Cerebellar cortex (tissue), 1 donor: ENCODE measurements at regions not wholly inside any gene's neighbourhood (a gene's known extent, or its start where the extent isn't known, plus 50 kb on each side); places are given as distances from the start of the nearest gene placed in this dataset.

Source experiments
- DNase-seq: peaks from one replicate; pipeline ENCODE4 v3.0.0-alpha.2; 2015; ENCODE audit warnings: low spot score

GRCh38 chr3:10764259-10765051, 51.6 kb upstream of the SLC6A11 start:
- no peak for DNase-seq

- no peak for DNase-seq
These were observed 49.9 kb upstream of the SLC6A11 start for GRCh38 chr3:10766049-10766705.
